ENCODE measurements at regions not wholly inside any gene's neighbourhood (a gene's known extent, or its start where the extent isn't known, plus 50 kb on each side); places are given as distances from the start of the nearest gene placed in this dataset.

GRCh38 chr2:42843131-42843530 lies 50.7 kb upstream of the HAAO start:
- ChIA-PET CTCF (no interaction called here), POLR2A (no interaction called here)
- BruUV-seq (replicated peaks), result no TSS peak
- Histone ChIP-seq H3K27ac (ENCODE audit: insufficient read depth, low read depth, low read length) (no peak overlapping the region), H3K4me3 (replicated peaks in 1 of 3; ENCODE audit: insufficient read depth in 1 of 3, low read depth in 1 of 3, low read length in 3 of 3) (no peak overlapping the region), H3K9me3 (replicated peaks; ENCODE audit: control insufficient read depth, insufficient read depth, low read length) (no peaks in the 10 kb centered on the region), H3K79me2 (ENCODE audit: control insufficient read depth, insufficient read depth, low read length) (no peaks in the 10 kb centered on the region), H4K20me1 (replicated peaks; ENCODE audit: control insufficient read depth, extremely low read depth, insufficient read depth, low read length) (no peaks in the 10 kb centered on the region), H3K36me3 (ENCODE audit: control insufficient read depth in 2 of 2, extremely low read depth in 1 of 2, insufficient read depth in 2 of 2, low read length in 2 of 2) (no peaks in the 10 kb centered on the region), H3K4me2 (ENCODE audit: insufficient read depth, low read length) (no peak overlapping the region), H3K4me1 (ENCODE audit: control insufficient read depth, extremely low read depth, insufficient read depth, low read length) (no peaks in the 10 kb centered on the region), H2AFZ (ENCODE audit: low read depth, low read length) (no peak overlapping the region), H3K9ac (replicated peaks; ENCODE audit: extremely low read depth, insufficient read depth, low read length) (no peak overlapping the region), H3K9me1 (replicated peaks; ENCODE audit: control insufficient read depth, extremely low read depth, insufficient read depth, low read length) (no peaks in the 10 kb centered on the region), H3K27me3 (ENCODE audit: control insufficient read depth in 2 of 2, insufficient read depth in 2 of 2, low read length in 2 of 2) (no peaks in the 10 kb centered on the region)
- TF ChIP-seq GATA2 (IDR thresholded peaks at IDR 0.05; ENCODE audit: insufficient read depth, insufficient read length, low read depth, low read length), result no peak
- no peak for TF ChIP-seq CTCF (IDR thresholded peaks at IDR 0.05; ENCODE audit: extremely low read depth in 1 of 2, insufficient read depth in 1 of 2, low read depth in 1 of 2, low read length in 2 of 2)
- intact Hi-C loops (cut with micrococcal nuclease) (no loop called here), dilution Hi-C loops (cut with MboI; ENCODE audit: extremely low pct_ligation_motif_present, low sequenced_read_pairs) (no loop called here)
- FAIRE-seq (no peak), DNase-seq (ENCODE audit: low read depth, low spot score) (no peak)

- dilution Hi-C loops (cut with MboI; ENCODE audit: extremely low pct_ligation_motif_present, low sequenced_read_pairs) (no loop called here), intact Hi-C loops (cut with micrococcal nuclease) (no loop called here)
- H3K4me3 ChIP-seq (replicated peaks in 1 of 3; ENCODE audit: insufficient read depth in 1 of 3, low read depth in 1 of 3, low read length in 3 of 3), result no peak overlapping the region
- H3K9me3 ChIP-seq (replicated peaks; ENCODE audit: control insufficient read depth, insufficient read depth, low read length), result no peaks in the 10 kb centered on the region
- no peak overlapping the region for H2AFZ ChIP-seq (ENCODE audit: low read depth, low read length)
- FAIRE-seq (no peak), DNase-seq (ENCODE audit: low read depth, low spot score) (no peak)
- no peaks in the 10 kb centered on the region for H3K79me2 ChIP-seq (ENCODE audit: control insufficient read depth, insufficient read depth, low read length)
- ChIA-PET POLR2A (no interaction called here), CTCF (no interaction called here)
- no TSS peak for BruUV-seq (replicated peaks)
- H3K9me1 ChIP-seq (replicated peaks; ENCODE audit: control insufficient read depth, extremely low read depth, insufficient read depth, low read length), result no peaks in the 10 kb centered on the region
- no peaks in the 10 kb centered on the region for H3K27me3 ChIP-seq (ENCODE audit: control insufficient read depth in 2 of 2, insufficient read depth in 2 of 2, low read length in 2 of 2)
- no peak for TF ChIP-seq POLR2A (IDR thresholded peaks at IDR 0.05; ENCODE audit: low read depth, low read length)
- TF ChIP-seq GATA2 (IDR thresholded peaks at IDR 0.05; ENCODE audit: insufficient read depth, insufficient read length, low read depth, low read length), result no peak
- TF ChIP-seq EZH2 (IDR thresholded peaks at IDR 0.05; ENCODE audit: borderline replicate concordance, low read depth, low read length, severe bottlenecking), result no peak
- TF ChIP-seq CTCF (IDR thresholded peaks at IDR 0.05; ENCODE audit: extremely low read depth in 1 of 2, insufficient read depth in 1 of 2, low read depth in 1 of 2, low read length in 2 of 2), result no peak
- no peak for TF ChIP-seq MAX (IDR thresholded peaks at IDR 0.05; ENCODE audit: insufficient read depth, insufficient read length)
- no peak for TF ChIP-seq POLR2AphosphoS5 (IDR thresholded peaks at IDR 0.05; ENCODE audit: insufficient read depth, low read depth, low read length)
- no peak for TF ChIP-seq JUN (IDR thresholded peaks at IDR 0.05; ENCODE audit: borderline replicate concordance, insufficient read depth, insufficient read length, low read depth)
- no peak for TF ChIP-seq FOS (IDR thresholded peaks at IDR 0.05; ENCODE audit: borderline replicate concordance, insufficient read depth, low read length)
- no peak for TF ChIP-seq MYC (IDR thresholded peaks at IDR 0.05; ENCODE audit: low read depth, low read length)
- no peaks in the 10 kb centered on the region for H3K4me1 ChIP-seq (ENCODE audit: control insufficient read depth, extremely low read depth, insufficient read depth, low read length)
- H3K36me3 ChIP-seq (ENCODE audit: control insufficient read depth in 2 of 2, extremely low read depth in 1 of 2, insufficient read depth in 2 of 2, low read length in 2 of 2), result no peaks in the 10 kb centered on the region
- H3K4me2 ChIP-seq (ENCODE audit: insufficient read depth, low read length), result no peak overlapping the region
- no peaks in the 10 kb centered on the region for H4K20me1 ChIP-seq (replicated peaks; ENCODE audit: control insufficient read depth, extremely low read depth, insufficient read depth, low read length)
- H3K9ac ChIP-seq (replicated peaks; ENCODE audit: extremely low read depth, insufficient read depth, low read length), result no peak overlapping the region
- no peak overlapping the region for H3K27ac ChIP-seq (ENCODE audit: insufficient read depth, low read depth, low read length)
Observed at GRCh38 chr2:42842466-42842865, 50.1 kb upstream of the HAAO start.

Data from endothelial cell of umbilical vein (primary cell).